ENCODE measurements at regions not wholly inside any gene's neighbourhood (a gene's known extent, or its start where the extent isn't known, plus 50 kb on each side); places are given as distances from the start of the nearest gene placed in this dataset.

- no peaks in the 10 kb centered on the region for H3K79me2 ChIP-seq (ENCODE audit: control insufficient read depth, low read length)
- H3K36me3 ChIP-seq (ENCODE audit: control insufficient read depth, low read length), result no peaks in the 10 kb centered on the region
- H3K4me1 ChIP-seq (ENCODE audit: control insufficient read depth, low read length), result no peaks in the 10 kb centered on the region
- H3K4me3 ChIP-seq (ENCODE audit: low read length), result no peak overlapping the region
- H3K27ac ChIP-seq (ENCODE audit: low read depth, low read length), result no peak overlapping the region
- no peaks in the 10 kb centered on the region for H4K20me1 ChIP-seq (ENCODE audit: control insufficient read depth, insufficient read depth, low read depth, low read length)
- no peaks in the 10 kb centered on the region for H3K27me3 ChIP-seq (ENCODE audit: control insufficient read depth, low read length)
- no peaks in the 10 kb centered on the region for H3F3A ChIP-seq (ENCODE audit: control insufficient read depth, insufficient read depth)
- H3K4me2 ChIP-seq (ENCODE audit: low read length), result no peak overlapping the region
- no peaks in the 10 kb centered on the region for H3K9me2 ChIP-seq (replicated peaks; ENCODE audit: control insufficient read depth, low read length)
- H3K9me3 ChIP-seq (ENCODE audit: control insufficient read depth, insufficient read depth, low read length), result no peaks in the 10 kb centered on the region
- no peak for TF ChIP-seq CTCF (IDR thresholded peaks at IDR 0.05; ENCODE audit: low read depth, low read length, poor library complexity, severe bottlenecking)
- no peak for TF ChIP-seq EZH2phosphoT487 (IDR thresholded peaks at IDR 0.05; ENCODE audit: borderline replicate concordance, low read length)
Observed at GRCh38 chr7:123360631-123361030, 160.9 kb upstream of the SLC13A1 start.

- Histone ChIP-seq H3K4me1 (ENCODE audit: control insufficient read depth, low read length) (no peaks in the 10 kb centered on the region), H3K4me3 (ENCODE audit: low read length) (no peak overlapping the region), H3K4me2 (ENCODE audit: low read length) (no peak overlapping the region), H3K79me2 (ENCODE audit: control insufficient read depth, low read length) (no peaks in the 10 kb centered on the region), H4K20me1 (ENCODE audit: control insufficient read depth, insufficient read depth, low read depth, low read length) (no peaks in the 10 kb centered on the region), H3F3A (ENCODE audit: control insufficient read depth, insufficient read depth) (no peaks in the 10 kb centered on the region), H3K36me3 (ENCODE audit: control insufficient read depth, low read length) (no peaks in the 10 kb centered on the region), H3K9me2 (replicated peaks; ENCODE audit: control insufficient read depth, low read length) (no peaks in the 10 kb centered on the region), H3K27me3 (ENCODE audit: control insufficient read depth, low read length) (no peaks in the 10 kb centered on the region), H3K9me3 (ENCODE audit: control insufficient read depth, insufficient read depth, low read length) (no peaks in the 10 kb centered on the region), H3K27ac (ENCODE audit: low read depth, low read length) (no peak overlapping the region)
- TF ChIP-seq CTCF (IDR thresholded peaks at IDR 0.05; ENCODE audit: low read depth, low read length, poor library complexity, severe bottlenecking) (no peak), EZH2phosphoT487 (IDR thresholded peaks at IDR 0.05; ENCODE audit: borderline replicate concordance, low read length) (no peak)
Observed at GRCh38 chr7:123355576-123356190, 155.9 kb upstream of the SLC13A1 start.

- Histone ChIP-seq H3K79me2 (ENCODE audit: control insufficient read depth, low read length) (no peaks in the 10 kb centered on the region), H3K4me1 (ENCODE audit: control insufficient read depth, low read length) (no peaks in the 10 kb centered on the region), H4K20me1 (ENCODE audit: control insufficient read depth, insufficient read depth, low read depth, low read length) (no peaks in the 10 kb centered on the region), H3K27me3 (ENCODE audit: control insufficient read depth, low read length) (no peaks in the 10 kb centered on the region), H3F3A (ENCODE audit: control insufficient read depth, insufficient read depth) (no peaks in the 10 kb centered on the region), H3K36me3 (ENCODE audit: control insufficient read depth, low read length) (no peaks in the 10 kb centered on the region), H3K9me3 (ENCODE audit: control insufficient read depth, insufficient read depth, low read length) (no peaks in the 10 kb centered on the region), H3K9me2 (replicated peaks; ENCODE audit: control insufficient read depth, low read length) (no peaks in the 10 kb centered on the region), H3K4me3 (ENCODE audit: low read length) (no peak overlapping the region), H3K4me2 (ENCODE audit: low read length) (no peak overlapping the region), H3K27ac (ENCODE audit: low read depth, low read length) (no peak overlapping the region)
- no peak for TF ChIP-seq EZH2phosphoT487 (IDR thresholded peaks at IDR 0.05; ENCODE audit: borderline replicate concordance, low read length)
- no peak for TF ChIP-seq CTCF (IDR thresholded peaks at IDR 0.05; ENCODE audit: low read depth, low read length, poor library complexity, severe bottlenecking)
Observed at GRCh38 chr7:123352973-123353372, 153.2 kb upstream of the SLC13A1 start.

All from DOHH2 (cell line).